GM12878 (cell line): ENCODE measurements at regions not wholly inside any gene's neighbourhood (a gene's known extent, or its start where the extent isn't known, plus 50 kb on each side); places are given as distances from the start of the nearest gene placed in this dataset.

ENCODE experiments used
- KDM1A ChIP-seq: fragments of 200-600 bp; sonication (generic); IDR thresholded peaks from 2 replicates; pipeline ENCODE4 v1.6.1; 2016; ENCODE audit warnings: borderline replicate concordance
- TAF1 ChIP-seq: IDR thresholded peaks from 2 replicates; pipeline ENCODE4 v1.6.1; 2011; ENCODE audit warnings: mild to moderate bottlenecking, low read depth, low read length, borderline replicate concordance
- TF ChIP-seq, protein P1 (sequence below): fragments of 450-650 bp; formaldehyde crosslinking; IDR thresholded peaks from 2 replicates; pipeline ENCODE4 v1.4.0; 2022; ENCODE audit warnings: mild to moderate bottlenecking, moderate library complexity

DNA sequence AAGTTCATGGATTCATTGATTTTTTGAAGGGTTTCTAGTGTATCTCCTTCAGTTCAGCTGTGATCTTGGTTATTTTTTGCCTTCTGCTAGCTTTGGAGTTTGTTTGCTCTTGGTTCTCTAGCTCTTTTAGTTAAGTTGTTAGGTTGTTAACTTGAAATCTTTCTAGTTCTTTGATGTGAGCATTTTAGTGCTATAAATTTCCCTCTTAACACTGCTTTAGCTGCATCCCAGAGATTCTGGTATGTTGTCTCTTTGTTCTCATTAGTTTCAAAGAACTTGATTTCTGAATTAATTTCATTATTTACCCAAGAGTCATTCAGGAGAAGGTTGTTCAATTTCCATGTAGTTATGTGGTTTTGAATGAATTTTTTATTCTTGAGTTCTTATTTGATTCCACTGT lies 210.6 kb downstream of the IRS1 start:
- no peak for TF ChIP-seq KDM1A
- TF ChIP-seq, protein P1, sequence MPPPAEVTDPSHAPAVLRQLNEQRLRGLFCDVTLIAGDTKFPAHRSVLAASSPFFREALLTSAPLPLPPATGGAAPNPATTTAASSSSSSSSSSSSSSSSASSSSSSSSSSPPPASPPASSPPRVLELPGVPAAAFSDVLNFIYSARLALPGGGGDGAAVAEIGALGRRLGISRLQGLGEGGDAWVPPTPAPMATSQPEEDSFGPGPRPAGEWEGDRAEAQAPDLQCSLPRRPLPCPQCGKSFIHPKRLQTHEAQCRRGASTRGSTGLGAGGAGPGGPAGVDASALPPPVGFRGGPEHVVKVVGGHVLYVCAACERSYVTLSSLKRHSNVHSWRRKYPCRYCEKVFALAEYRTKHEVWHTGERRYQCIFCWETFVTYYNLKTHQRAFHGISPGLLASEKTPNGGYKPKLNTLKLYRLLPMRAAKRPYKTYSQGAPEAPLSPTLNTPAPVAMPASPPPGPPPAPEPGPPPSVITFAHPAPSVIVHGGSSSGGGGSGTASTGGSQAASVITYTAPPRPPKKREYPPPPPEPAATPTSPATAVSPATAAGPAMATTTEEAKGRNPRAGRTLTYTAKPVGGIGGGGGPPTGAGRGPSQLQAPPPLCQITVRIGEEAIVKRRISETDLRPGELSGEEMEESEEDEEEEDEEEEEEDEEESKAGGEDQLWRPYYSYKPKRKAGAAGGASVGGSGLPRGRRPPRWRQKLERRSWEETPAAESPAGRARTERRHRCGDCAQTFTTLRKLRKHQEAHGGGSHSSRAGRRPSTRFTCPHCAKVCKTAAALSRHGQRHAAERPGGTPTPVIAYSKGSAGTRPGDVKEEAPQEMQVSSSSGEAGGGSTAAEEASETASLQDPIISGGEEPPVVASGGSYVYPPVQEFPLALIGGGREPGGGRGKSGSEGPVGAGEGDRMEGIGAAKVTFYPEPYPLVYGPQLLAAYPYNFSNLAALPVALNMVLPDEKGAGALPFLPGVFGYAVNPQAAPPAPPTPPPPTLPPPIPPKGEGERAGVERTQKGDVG (CRISPR knock-in tag): no peak
- TF ChIP-seq TAF1: no peak
